ENCODE measurements at regions not wholly inside any gene's neighbourhood (a gene's known extent, or its start where the extent isn't known, plus 50 kb on each side); places are given as distances from the start of the nearest gene placed in this dataset.
A peak's percentile ranks its signal among the peaks of the same experiment; 100 is the strongest.

DNA sequence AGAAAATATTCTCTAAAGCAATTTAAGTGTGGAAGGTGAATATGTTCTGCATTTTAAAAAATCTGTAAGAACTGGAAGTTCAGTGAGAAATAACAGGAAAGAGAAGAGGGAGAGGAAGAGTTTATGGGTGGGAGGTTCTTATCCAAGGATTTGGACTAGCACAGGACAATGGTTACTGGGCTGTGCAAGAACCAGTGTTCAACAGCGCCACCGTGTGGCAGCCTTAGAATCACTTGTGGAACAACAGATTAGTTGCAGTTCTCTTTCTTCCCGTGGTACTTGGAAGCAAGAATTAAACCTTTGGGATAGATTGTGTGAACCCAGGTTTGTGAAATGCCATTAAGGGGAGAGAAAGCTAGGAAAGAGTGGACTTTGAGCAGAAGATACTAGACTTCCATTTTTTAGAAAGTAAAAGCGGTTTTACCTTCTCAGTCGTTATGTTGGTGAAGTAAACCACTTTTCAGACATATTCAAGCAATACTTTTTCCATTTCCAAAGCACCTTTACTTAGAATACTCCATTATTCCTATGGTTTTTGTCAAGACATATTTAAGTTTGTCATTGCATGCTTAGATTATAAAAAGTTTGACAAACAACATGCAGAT is 436.7 kb downstream of the RNF144B start:
- in situ Hi-C loops (cut with HindIII; ENCODE audit: low pct_unique_long_range_greater_than_20kb, low sequenced_read_pairs) = no loop called here

GRCh38 chr6:18829272-18829870 is 442.2 kb downstream of the RNF144B start:
- in situ Hi-C loops (cut with HindIII; ENCODE audit: low pct_unique_long_range_greater_than_20kb, low sequenced_read_pairs) = no loop called here
- no peak for DNase-seq (ENCODE audit: low read depth, low spot score)

More for the DNA sequence above, 436.7 kb downstream of the RNF144B start:
- DNase-seq (ENCODE audit: low read depth, low spot score) = peak; percentile 73

- DNase-seq (ENCODE audit: low read depth, low spot score) = peak; percentile 66
- in situ Hi-C loops (cut with HindIII; ENCODE audit: low pct_unique_long_range_greater_than_20kb, low sequenced_read_pairs) = no loop called here
Observed at GRCh38 chr6:18835976-18836375, 448.8 kb downstream of the RNF144B start.

DNA sequence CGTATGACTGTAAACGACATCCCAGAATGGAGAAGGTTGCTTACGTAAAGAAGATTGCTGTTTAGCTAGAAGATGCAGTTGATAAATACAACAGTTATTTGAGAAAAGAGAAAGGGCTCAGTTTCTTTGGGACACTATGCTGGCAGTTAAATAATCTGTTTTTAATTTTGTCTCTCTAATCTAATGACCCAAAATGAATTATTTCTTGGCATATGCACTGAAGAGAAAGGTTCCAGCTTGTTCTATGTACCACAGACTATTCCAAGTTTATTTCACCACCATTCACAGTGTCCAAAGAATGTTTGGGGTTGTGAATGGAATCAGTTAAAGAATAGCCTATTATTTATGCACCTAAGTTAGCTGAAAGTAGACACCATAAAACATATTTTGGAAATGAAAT is 449.9 kb downstream of the RNF144B start:
- in situ Hi-C loops (cut with HindIII; ENCODE audit: low pct_unique_long_range_greater_than_20kb, low sequenced_read_pairs) = no loop called here
- no peak for DNase-seq (ENCODE audit: low read depth, low spot score)

- in situ Hi-C loops (cut with HindIII; ENCODE audit: low pct_unique_long_range_greater_than_20kb, low sequenced_read_pairs) = no loop called here
- DNase-seq (ENCODE audit: low read depth, low spot score) = no peak
Observed at GRCh38 chr6:18842534-18842933, 455.4 kb downstream of the RNF144B start.

DNA sequence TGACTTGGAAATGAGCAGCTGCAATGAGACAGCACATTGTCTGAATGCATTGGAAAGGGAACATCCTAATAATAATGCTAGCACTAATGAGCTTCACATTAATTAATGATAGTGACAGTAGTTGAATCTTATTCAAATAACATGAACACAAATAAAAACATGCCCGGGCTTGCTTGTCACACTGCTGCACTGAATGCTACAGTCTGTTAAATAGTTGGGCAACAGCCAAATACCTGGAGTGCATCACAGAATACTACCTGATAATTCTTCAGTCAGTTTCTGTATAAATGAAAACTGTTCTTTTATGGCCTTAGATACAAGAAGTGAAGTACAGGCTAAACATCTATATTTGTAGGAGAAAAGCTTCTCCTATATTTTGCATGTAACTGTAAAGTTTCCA is 458.7 kb downstream of the RNF144B start:
- in situ Hi-C loops (cut with HindIII; ENCODE audit: low pct_unique_long_range_greater_than_20kb, low sequenced_read_pairs) = no loop called here
- DNase-seq (ENCODE audit: low read depth, low spot score) = no peak

DNA sequence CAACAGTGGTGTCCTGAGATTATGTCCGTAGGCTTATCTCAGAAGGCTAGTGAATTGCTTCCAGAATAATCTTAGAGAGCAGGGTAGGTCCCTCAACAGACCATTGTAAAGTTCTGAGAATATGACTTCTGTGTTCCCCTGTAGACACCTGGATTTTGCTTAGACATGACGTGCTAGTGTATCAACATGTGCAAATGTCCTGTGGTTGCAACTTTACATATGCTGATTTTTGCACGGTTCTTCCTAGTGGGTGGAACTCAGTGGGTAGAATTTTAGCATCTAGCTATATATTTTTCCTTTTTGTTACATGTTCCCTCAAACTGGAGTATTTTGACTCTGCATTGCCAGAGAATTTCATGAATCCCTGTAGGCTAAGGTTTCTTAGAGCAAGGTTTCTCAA is 459.2 kb downstream of the RNF144B start:
- in situ Hi-C loops (cut with HindIII; ENCODE audit: low pct_unique_long_range_greater_than_20kb, low sequenced_read_pairs) = no loop called here
- DNase-seq (ENCODE audit: low read depth, low spot score) = no peak

- no peak for DNase-seq (ENCODE audit: low read depth, low spot score)
- in situ Hi-C loops (cut with HindIII; ENCODE audit: low pct_unique_long_range_greater_than_20kb, low sequenced_read_pairs) = no loop called here
Observed at GRCh38 chr6:18861204-18861603, 474.1 kb downstream of the RNF144B start.

DNA sequence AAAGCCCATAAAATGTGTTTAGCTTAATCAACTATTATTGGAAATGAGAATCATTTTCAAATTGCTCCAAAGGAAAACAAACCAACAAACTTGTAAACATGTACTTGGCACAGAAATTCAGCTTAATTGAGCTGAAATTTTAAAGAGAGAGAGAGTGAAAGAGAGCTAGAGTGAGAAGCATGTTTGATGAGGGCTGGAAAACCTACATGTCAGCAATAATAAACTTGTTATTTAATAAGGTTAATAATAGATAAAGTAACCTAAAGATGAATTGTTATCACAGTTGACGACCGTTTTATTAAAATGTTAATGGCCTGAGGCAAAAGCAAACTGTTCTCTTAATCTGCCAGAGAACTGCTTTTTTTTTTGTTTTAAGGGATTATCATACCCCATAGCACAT is 496.1 kb downstream of the RNF144B start:
- in situ Hi-C loops (cut with HindIII; ENCODE audit: low pct_unique_long_range_greater_than_20kb, low sequenced_read_pairs) = no loop called here
- DNase-seq (ENCODE audit: low read depth, low spot score) = no peak

GRCh38 chr6:18883851-18884250 is 496.7 kb downstream of the RNF144B start:
- in situ Hi-C loops (cut with HindIII; ENCODE audit: low pct_unique_long_range_greater_than_20kb, low sequenced_read_pairs) = no loop called here
- DNase-seq (ENCODE audit: low read depth, low spot score) = peak; percentile 91

DNA sequence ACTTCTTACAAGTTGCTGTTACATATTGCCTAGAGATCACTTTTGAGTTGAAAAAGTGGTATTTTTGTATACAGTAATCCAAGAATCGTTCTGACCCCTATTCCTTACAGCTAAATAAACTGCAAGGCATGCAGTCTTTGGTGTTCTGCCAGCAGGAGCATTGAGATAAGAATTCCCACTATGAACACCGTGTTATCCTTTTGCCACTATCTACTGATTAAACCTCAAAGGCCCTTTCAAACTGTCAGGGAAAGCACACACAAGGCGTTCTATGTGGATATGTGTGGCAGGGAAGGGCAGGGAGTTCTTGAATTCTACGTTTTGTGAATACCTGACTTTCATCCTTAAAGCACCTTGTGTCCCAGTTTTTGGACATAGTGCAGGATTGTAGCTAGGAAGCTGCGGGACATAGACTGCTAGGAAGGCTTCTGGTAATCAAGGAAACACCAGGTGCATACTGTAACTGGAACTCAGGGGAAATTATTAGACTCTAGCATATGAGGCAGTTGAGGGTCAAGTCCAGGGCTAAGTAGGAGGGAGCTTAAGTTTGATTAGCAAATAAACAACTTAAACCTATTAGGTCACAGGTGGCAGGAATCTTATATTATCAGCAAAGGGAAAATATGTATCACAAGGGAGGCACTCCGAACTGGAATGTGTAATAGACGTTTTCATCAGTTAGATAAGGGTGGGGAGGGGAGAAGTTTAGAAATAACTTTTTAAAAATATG is 506.6 kb downstream of the RNF144B start:
- no peak for DNase-seq (ENCODE audit: low read depth, low spot score)
- in situ Hi-C loops (cut with HindIII; ENCODE audit: low pct_unique_long_range_greater_than_20kb, low sequenced_read_pairs) = no loop called here

- in situ Hi-C loops (cut with HindIII; ENCODE audit: low pct_unique_long_range_greater_than_20kb, low sequenced_read_pairs) = no loop called here
- no peak for DNase-seq (ENCODE audit: low read depth, low spot score)
Observed at GRCh38 chr6:18897350-18897749, 510.2 kb downstream of the RNF144B start.

- in situ Hi-C loops (cut with HindIII; ENCODE audit: low pct_unique_long_range_greater_than_20kb, low sequenced_read_pairs) = no loop called here
- DNase-seq (ENCODE audit: low read depth, low spot score) = no peak
Observed at GRCh38 chr6:18904681-18905080, 517.5 kb downstream of the RNF144B start.

- in situ Hi-C loops (cut with HindIII; ENCODE audit: low pct_unique_long_range_greater_than_20kb, low sequenced_read_pairs) = no loop called here
- no peak for DNase-seq (ENCODE audit: low read depth, low spot score)
Observed at GRCh38 chr6:18920701-18921100, 533.6 kb downstream of the RNF144B start.

GRCh38 chr6:18931086-18931485 is 543.9 kb downstream of the RNF144B start:
- in situ Hi-C loops (cut with HindIII; ENCODE audit: low pct_unique_long_range_greater_than_20kb, low sequenced_read_pairs) = no loop called here
- DNase-seq (ENCODE audit: low read depth, low spot score) = no peak

DNA sequence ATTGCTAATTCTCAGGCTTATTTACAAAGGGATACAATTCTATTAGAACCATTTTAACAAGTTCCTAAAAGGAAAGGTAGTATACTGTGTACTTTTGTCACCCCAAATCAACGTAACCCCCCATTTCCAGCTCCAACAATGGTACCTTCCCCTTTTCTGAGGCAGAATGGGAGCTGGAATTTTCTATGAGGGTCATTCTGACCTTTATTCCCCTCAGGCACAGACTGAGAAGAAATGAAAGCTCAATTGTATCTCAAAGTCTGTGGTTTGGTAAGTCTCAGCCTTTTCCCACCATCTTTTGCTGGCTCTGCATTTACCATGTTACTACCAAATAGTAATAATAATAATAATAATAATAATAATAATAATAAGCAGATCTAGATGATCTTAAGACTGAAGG is 571.0 kb downstream of the RNF144B start:
- in situ Hi-C loops (cut with HindIII; ENCODE audit: low pct_unique_long_range_greater_than_20kb, low sequenced_read_pairs) = no loop called here
- peak; percentile 70 for DNase-seq (ENCODE audit: low read depth, low spot score)

- no peak for DNase-seq (ENCODE audit: low read depth, low spot score)
- in situ Hi-C loops (cut with HindIII; ENCODE audit: low pct_unique_long_range_greater_than_20kb, low sequenced_read_pairs) = no loop called here
Observed at GRCh38 chr6:18961566-18961965, 574.4 kb downstream of the RNF144B start.

DNA sequence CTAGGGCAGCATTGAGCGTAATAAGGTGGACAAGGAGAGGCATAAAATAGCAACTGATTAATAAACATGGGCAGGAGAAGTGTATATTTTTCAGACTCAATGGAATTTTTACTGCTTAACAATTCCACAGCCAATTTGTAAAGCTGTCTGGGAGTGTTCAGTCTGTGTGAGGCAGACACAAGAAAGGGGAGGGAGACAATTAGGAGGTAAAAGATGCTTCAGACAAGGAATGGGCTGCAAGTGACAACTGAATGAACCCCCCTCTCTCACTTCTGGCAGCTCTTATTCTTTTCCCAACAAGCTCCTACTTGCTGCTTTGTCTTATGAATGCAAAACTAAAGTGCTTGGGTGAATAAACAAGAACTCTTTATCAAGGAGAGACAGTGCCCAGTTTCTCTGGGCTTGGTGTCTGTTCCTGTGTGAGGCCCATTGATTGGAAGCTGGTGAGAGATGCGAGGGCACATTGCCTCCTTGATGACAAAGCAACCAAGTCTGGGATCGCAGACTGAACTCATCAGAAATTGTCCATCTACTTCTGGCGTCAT is 575.3 kb downstream of the RNF144B start:
- in situ Hi-C loops (cut with HindIII; ENCODE audit: low pct_unique_long_range_greater_than_20kb, low sequenced_read_pairs) = no loop called here
- no peak for DNase-seq (ENCODE audit: low read depth, low spot score)

DNA sequence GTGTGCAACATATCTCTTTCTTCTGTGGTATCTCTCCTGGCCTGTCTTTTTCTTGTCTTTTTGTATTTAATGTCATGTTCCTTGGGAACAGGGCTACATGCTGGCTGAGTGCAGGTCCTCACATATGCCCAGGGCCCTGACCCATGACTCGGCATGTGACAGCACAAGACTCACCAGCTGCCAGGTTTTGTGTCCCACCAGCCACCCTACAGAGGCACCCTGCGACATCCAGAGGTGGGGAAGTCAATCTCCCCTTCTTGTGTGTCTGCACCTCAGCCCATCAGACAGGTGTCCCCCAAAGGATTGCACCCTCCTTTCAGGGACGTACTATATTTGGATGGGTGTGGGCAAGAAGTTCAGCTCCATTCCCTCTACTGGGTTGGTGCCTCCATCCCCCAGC is 576.3 kb downstream of the RNF144B start:
- in situ Hi-C loops (cut with HindIII; ENCODE audit: low pct_unique_long_range_greater_than_20kb, low sequenced_read_pairs) = no loop called here
- no peak for DNase-seq (ENCODE audit: low read depth, low spot score)

All from SK-MEL-5 (cell line).